ENCODE measurements at regions not wholly inside any gene's neighbourhood (a gene's known extent, or its start where the extent isn't known, plus 50 kb on each side); places are given as distances from the start of the nearest gene placed in this dataset.

DNA sequence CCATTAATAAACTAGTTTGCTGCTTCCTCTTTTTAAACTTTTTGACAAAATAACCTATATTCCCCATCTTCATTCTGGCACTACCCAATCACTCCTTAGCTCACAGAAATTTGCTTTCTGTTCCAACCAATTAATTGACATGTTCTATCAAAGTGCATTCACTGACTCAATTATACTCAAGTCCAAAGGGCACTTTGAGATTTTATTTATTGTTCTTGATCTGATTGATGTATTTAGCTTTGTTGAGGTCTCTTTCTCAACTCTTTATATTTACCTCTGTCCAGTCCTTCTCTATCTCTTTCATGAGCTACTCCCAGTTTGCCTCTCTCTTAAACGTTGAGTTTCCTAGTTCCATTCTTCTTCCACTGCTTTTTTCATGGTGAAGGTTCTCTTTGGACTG, 104.4 kb upstream of the TENT5A start:
- DNase-seq: no peak

DNA sequence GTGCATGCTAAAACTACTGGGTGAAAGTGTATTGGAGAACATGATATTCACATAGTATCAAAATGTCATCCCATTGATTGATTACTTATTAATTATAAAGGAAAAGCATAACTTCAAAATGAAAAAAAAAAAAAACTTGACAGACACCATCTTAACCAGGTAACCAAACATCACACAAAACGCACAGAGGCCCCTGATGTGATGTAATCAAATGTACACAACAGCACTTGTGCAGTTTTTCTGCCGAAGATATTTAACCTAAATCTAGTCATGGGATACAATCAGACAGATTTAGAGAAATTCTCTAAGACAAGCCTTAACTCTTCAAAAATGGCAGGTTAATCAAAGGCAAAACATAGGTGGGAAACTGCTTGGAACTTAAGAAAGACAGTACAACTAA, 102.0 kb upstream of the TENT5A start:
- DNase-seq: no peak

DNA sequence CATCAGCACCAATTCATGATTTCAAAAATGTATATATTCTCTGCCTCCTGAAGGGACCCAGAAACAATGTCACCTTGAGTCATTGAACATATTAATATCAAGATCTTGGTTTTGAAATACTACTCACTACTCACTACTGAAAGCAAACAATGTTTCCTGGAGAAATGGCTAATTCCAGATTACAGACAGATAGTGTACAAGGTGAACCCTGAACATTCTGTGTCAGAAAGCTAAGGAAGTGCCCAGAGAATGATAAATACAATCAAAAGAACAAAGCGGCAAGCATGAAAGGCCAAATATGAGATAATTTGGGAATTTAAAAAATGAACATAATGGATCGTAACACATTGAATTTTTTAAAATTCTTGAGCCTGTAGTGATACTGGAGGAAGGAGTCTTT, 101.5 kb upstream of the TENT5A start:
- no peak for DNase-seq

DNA sequence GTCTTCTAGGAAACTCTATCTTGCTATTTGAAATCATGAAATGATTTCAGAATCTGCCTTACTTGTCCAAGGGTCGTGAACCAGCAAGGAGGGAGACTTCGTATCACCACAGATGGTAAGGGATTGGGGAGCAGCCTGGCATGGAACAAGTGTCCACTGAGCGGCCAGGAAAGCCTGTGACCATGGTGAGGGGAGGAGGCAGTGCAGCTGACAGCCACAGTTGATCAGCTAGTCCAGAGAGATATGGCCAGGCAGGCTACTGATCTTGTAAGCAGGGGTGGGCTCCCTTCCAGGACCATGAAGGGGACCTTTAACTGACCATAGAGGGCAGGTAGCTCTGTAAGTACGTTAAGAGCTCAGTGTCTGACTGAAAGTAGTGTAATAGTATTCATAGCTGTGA, 96.8 kb upstream of the TENT5A start:
- DNase-seq: no peak

DNA sequence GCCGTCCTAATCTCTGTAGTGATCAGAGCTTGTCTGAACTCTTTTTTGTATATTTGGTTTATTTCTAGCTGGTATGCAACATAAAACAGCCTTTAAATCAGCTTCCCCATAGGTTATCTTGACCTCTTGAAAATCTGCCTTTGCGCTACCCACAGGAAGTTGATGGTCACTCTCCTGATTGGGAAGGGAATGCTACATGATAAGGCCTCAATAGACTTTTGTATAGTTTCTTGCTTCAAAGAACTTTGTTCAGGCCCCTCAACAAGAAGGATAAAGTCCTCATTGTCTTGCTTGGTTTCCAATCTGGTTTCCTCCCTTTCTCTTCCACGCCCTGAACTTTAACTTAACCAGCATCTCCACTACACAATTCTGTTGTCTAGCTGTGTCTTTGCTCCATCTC, 95.4 kb upstream of the TENT5A start:
- DNase-seq: no peak

DNA sequence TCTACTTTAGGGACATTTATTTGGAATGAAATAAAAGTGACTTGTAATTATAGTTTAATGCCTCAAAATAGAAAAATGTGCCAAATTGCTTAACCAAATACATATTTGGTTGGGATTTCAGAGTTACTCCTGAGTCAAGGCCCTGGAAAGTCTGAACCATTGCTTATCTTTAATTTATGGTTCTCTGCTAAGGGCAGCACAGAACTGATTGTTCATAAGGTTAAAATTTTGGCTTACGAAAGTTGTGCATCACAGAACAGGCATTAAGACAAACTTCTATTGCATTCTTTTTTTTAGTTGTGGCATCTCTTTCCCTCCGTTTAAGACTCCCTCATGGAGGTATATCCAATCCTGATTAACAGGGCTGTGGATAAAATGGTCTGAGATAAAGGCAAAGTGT, 92.2 kb upstream of the TENT5A start:
- no peak for DNase-seq

DNA sequence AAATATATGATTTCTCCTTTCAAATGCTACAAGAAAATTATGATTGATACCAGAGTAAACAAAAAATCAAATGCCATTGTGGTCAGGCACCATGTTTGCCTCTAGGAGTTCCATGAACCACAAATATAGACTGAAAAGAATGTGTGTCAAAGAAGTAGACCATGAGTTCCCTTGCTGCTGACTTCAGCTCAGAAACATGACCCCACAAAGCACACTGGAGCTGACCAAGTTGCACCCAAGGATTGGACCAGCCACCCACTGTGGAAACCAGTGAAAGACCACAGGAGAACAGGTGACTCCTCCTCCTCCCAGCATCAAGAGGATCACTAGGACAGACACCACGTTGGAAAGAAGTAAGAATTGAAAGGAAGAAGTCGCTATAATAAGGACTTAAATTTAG, 90.8 kb upstream of the TENT5A start:
- DNase-seq: no peak

DNA sequence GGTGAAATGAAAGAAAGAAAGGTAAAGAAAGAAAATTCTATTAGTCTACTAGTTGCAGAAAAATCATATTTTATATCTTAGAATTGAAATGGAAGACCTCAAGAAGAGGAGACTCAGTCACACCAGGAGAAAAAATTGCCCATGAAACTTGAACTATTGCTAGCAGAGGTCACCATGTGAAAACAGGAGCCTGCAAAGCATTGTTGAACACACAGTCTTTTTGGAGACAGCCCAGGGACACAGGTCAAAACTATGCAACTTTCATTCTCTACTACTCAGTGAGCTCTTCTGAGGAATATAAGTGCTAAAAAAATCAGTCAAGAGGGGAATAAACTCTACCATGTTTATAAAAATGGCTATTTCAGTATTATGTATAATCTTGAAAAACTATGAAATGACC, 89.8 kb upstream of the TENT5A start:
- no peak for DNase-seq

DNA sequence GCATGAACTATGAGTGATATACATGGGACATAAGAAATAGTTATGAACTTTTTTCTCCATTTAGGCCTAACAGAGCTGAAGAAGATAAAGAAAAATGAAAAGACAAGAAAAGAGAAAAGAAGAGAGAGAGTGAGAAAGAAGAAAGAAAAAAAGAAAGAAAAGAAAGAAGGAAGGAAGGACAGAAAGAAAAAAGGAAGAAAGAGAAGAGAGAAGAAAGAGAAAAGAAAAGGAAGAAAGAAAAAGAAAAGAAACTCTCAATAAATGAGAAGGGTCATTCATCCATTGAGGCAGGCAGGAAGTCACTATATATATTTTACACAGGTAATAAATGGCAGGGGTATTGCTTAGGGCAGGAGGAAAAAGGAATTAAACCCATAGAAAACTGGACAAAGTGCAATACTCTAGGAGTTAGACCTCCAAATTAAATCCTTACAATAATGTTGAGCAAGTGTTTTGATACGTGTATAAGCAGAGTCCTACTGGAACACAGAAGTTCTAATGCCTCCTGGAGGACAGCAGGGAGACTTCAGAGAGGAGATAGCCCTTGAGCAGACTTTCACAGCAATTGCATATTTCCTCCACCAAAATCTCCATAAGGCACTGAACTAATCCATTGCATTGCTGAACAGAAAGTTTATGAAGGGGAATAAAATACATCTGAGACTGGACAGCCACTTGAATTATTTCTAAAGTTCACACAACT, 86.4 kb upstream of the TENT5A start:
- no peak for DNase-seq

DNA sequence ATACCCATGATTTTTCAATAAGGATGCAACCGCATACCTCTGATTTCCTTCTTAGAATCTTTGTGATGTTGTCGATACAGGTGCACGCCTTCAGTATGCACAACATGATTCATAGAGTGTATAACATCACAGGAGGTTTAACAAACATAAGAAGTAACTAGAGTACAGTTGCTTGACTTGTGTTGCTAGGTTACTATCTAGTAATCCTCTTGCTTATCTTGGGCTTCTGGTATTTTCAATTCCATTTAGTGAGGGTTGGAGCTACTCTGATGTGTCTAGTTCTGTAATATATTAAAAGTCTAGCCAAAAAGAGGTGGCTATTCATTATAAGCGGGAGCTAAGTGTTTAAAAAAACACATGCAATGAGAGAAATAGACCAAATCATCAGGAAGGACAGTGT, 85.5 kb upstream of the TENT5A start:
- no peak for DNase-seq

DNA sequence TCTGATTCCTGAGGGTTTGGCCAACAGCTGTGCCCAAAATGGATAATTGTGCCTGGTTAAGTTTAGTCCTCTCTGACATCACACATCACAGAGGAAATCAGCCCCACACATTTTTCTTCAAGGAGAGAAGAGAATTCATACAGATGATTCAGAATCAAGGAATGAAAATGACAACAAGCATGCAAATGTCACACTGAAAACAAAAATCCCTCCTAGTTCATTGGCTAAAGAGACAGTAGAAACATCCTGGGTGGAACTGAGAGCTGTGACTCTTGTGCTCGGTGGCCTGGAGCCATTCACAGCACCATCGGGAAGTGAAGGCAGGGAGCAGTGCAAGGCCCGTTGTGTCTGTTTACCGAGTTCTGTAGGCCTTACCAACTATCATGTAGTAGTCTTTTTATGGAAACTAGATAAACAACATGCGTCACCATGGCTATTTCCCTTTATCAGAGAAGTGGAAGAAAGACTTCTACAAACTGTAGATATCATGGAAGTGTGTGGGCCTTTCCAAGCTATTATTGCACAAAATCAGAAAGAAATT, 81.7 kb upstream of the TENT5A start:
- DNase-seq: no peak

DNA sequence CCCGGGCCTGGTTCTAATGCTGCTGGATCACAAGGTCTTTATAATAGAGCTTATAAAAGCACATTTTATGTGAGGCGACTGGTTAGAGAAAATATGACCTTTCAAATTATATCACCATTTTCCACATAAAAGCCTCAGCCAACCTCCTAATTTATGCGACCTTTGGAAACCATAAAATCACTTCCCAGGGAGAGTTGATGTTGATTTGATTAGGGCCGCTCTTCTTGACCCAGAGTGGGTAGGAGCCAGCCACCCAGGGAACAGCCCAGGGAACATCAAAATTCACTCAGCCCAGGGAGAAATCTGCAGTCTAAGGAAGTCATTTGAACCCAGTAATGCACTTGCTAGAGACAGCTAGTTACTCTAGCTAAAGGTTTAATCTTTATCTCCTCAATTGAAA, 79.8 kb upstream of the TENT5A start:
- no peak for DNase-seq

DNA sequence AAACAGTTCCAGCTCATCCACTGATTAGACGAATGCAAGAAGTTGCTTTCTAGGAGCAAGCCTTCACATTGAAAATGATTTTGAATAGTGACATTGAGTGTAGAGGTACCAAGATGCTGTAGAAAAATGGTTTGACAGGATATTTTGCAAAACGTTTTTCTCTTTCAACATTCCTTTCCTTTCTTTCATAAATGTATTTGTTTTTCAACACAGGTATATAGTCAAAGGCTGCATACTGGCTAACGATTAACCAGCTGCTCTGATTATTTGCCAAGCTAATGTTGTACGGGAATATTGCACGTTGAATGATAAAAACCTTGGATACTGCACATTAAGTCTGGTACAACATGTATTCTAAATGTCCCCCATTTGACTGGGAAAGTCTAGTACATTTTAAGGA, 78.8 kb upstream of the TENT5A start:
- DNase-seq: no peak

DNA sequence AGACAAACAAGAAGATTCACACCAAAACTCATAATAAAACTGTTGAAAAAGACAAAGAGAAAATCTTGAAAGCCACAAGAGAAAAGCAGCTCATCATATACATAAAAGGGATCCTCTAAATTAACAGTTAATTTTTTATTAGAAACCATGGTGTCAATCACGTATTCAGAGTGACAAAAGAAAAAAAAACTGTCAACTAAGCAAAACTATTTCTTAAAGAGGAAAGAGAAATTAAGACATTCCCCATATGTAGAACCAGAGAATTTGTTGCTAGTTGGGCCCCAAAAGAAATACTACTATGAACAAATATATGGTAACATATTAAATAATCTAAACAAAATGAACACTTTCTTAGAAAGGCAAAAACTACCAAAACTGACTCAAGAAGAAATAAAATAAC, 74.3 kb upstream of the TENT5A start:
- DNase-seq: no peak

DNA sequence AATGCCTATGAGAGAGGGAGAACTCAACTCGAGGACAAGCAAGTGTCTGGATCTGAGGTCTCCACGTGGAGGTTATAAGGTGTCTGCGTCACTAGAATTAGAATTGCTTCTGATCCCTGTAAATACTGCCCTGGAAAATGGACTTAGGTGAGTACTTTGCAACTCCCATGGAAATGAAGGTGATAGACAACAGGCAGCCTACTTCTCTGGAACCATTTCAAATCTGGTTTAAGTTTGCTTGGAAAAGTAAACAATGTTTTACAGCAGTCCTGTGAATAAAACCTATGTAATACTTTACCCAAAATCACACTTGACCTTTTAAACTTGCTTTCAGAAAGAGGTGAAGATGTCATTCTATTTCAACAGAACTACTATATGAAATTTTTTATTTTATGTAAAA, 70.1 kb upstream of the TENT5A start:
- no peak for DNase-seq

DNA sequence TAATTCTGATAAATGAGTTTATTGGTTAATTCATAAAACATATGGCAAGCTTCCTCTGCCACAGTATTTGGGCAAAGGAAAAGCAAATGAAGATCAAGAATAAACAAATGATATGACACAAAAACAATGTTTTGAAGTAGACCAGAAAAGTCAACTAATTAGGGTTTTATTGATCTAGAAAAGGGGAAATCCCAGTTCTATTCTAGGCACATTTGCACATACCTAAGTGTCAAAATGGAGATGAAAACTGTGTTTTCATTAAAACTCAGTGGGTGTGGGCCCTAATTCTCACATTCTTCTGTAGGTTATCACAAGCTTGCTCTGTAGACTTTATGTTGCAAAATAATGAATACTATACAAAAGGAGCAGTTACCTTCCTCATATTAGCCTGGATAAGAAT, 69.0 kb upstream of the TENT5A start:
- DNase-seq: no peak

DNA sequence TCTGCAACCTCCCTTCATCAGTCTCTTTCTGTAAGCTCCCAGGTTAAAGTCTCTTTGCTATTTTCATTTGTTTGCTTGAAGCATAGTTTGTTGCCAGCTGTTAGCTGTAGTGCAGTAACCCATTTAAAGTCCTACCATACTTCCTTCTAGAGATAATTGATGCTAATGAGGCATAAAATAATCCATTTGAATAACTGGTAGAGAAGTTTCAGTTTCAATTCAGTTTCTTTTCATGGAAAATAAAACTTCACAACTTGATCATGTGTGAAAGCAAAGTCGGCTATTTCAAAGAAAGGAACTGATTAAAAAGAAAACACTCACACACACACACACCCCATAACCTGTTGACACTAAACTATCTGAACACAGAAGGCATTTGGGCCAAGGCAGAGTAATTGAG, 68.5 kb upstream of the TENT5A start:
- no peak for DNase-seq

DNA sequence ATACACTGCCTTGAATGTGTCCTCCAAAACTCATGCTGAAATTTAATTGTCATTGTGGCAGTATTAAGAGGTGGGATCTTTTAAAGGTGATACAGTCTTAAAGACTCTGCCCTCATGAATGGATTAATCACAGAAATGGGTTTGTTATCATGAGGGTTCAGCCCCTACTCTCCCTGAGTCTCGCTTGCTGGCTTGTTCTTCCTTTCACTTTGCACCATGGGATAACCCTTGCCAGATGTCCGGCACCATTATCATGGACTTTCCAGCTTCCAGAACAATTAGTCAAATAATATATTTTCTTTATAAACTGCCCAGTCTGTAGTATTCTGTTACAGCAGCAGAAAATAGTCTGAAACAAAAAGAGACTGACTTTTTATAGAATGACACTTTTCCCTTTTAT, 67.9 kb upstream of the TENT5A start:
- DNase-seq: no peak

DNA sequence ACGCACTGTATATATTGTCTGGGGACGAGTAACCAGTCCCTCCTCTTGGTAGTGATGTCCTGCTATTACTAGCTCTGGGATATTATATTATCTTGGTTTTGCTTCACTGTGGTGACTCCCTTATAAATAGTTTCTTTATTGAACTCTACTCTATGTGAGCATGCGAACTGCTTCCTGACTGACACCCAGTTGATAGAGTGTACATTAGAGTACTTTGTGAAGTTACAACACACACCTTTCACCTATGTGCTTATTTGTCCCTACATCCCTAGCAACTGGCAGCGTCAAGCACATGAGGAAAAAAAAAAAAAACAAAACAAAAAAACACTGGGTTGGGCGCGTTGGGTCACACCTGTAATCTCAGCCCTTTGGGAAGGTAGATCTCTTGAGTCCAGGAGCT, 67.3 kb upstream of the TENT5A start:
- DNase-seq: no peak

DNA sequence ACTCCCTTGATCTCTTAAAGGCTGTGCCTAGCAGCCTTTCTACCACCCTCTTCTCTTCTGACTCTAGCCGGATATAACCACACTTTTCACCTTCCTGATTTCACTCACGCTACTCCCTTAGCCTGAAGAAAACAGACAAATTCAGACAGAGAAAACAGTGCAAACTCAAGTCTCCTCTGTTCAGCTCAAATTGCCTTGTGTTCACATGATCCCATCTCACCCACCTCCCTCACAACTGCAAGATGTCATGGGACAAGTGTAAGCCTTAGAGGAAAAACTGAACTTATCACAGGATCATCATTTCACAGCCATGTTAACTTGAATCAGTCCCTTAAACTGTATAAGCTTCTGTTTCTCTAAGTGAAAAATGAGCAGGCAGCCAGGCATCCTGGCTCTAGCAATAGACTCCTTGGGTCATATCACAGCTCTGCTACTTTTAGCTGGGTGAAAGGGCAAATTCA, 66.5 kb upstream of the TENT5A start:
- no peak for DNase-seq

DNA sequence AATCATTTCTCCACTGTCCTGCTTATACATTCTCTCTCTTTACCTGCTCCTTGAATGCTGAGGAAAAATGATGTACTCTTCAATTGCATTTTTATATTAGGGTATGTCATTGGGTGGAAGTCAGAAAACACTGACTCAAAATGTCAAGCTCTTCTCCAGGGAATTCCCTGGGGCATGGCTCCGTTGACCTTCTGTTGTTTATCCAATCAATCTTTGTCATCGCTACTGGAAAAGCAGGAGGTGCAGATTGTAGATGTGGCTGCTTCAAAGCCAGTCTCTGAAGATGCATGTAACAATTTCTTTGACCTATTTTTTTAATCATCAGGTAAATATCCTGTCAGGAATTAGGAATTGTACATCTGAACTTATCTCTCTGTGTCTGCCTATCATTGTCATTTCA, 63.9 kb upstream of the TENT5A start:
- no peak for DNase-seq

DNA sequence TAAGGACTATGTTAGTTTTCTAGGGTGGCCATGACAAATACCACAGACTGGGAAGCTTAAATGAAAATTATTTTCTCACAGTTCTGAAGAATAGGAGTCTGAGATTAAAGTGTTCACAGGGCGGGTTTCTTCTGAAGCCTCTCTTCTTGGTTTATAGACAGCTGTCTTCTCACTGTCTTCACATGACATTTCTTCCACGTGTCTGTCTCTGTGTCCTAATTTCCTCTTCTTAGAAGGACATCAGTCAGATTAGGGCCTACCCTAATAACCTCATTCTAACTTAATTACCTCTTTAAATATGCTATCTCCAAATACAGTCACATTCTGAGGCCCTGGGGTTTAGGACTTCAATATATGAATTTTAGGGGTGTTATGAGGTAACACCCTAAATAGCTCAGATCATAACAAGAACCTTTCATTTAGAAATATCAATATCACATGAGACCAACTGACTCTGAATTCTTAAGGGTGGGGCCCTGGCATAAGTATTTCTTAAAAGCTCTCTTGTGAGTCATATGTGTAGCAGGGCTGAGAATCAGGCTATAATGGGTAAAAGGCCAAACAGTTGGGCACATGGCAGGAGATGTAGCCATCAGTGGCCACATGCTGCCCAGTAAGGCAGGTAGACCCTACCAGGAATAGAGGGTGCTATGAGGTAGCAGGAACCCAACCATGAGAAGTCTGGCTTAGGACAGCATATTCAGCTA, 62.0 kb upstream of the TENT5A start:
- no peak for DNase-seq

DNA sequence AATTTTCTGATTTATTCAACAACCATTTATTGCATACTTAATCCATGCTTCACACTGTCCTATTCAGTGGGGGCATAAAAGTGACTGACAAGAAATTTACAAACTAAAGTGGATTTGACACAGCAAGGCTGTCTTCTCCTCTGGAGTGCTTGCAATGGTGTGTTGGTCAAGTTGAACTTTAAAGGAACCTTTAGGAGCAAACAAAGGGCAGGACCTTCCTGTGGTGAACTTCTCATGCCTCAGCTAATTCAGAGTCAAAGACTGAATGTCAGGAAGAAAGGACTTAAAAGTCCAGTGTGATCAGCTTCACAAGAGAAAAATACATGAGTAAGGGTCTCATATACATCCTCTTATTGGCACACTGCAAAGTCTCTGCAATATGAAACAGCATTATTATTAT, 60.8 kb upstream of the TENT5A start:
- no peak for DNase-seq

DNA sequence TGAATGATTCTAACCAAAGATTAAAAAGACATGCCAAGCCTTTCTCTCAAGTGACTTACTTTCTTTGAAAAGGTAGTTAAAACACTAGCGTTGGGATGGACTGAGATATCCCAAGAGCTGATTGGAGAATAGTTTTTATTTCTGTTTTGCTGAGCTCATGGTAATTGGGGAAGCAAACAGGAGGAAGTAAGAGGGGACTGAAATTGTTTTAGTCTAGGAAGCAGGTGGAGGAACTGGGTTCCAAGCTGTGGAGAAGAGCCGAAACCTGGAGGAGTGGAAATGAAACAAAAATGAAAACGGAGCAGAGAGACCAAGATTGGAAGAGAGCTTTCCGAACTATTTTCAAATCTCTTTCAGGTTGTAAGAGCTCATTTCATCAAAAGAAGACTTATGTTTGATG, 59.9 kb upstream of the TENT5A start:
- no peak for DNase-seq

Data from stimulated activated CD4-positive, alpha-beta T cell treated with anti-CD3 and anti-CD28 coated beads, Interleukin-1b, Interleukin-23, amount 100 ng/mL, for 48 hours (primary cell).